HG03045 (cell line): ENCODE measurements at regions not wholly inside any gene's neighbourhood (a gene's known extent, or its start where the extent isn't known, plus 50 kb on each side); places are given as distances from the start of the nearest gene placed in this dataset.
"Not testable (repeated sequence)": the region's sequence is repeated elsewhere in the genome, so short reads cannot be mapped to it uniquely, and the experiment has no call there.

ENCODE experiments used
- ATAC-seq: cut with Tn5 transposase; IDR thresholded peaks from one replicate; pipeline ENCODE4 v1.9.1; 2021; ENCODE audit warnings: mild to moderate bottlenecking, moderate library complexity; ENCODE audit not compliant: unreplicated experiment

DNA sequence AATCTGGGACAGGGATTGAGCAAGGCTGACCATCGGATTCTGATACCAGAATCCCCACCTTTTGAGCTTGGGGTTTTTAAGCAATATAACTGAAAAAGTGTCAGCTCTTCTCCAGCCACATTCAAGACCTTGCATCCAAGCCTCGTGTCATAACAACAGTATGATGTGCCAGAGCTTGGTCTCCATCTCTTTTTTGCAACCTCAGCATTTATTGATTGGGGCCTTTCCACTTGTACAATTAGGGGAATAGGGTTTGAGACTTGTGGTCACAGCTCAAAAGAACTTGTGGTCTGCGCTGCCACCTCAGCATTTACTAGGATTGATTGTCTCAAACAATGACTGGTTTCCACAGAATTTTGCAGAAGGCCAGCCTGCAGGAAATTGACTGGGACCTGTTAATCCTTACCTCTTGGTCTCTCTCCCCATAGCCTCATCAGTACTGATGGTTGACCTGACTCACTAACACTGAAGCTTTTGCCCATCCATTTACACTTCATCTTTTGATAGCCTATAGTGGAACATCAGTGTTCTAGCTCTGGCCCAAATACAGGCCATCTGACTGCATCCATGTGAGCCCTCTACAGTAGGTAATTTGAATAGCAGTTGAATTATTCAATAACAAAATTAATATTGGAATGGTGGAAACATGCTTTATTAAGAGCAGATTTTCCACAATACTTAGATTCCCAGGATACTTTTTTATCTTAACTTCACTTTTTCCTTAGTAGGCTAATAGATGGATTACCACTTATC is 381.6 kb upstream of the PRR16 start:
- ATAC-seq, result no peak

DNA sequence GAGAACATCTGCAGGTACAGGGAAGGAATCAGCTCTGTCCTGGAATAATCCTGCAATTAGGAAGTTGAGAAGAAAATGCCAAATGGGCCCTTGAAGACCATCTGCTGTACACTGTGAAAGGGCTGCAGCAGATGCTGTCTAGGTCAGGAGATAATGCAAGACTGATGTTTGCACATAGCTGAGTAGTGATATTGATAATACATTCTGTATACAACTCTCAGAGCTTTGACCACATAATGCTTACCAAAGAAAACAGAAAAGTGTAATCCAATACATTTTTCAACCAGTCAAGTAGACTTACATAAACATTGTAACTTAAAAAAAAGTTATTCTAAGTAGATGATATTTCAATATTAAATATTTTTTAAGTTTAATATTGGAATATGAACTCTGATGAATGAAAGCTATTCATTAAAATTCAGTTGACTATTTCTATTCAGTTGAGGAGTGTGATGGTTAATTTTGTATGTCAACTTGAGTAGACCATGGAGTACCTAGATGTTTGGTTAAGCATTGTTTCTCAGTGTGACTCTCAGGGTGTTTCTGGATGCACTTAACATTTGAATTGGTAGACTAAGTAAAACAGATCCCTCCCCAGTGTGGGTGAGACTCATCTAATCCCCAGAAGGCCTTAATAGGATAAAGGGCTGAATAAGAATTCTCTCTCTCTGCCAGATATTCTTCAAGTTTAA is 380.1 kb upstream of the PRR16 start:
- ATAC-seq, result no peak

DNA sequence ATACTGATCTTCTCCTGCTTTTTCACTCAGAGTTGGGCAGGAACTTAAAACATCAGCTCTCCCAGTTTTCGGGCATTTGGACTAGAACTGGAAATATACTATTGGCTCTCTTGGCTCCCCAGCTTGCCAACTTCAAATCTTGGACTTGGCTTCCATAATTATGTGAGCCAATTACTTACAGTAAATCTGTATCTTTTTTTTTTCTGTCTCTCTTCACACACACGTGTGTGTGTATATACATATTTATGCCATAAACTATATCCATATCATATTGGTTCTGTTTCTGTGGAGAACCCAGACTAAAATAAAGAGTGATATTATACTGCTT is 379.6 kb upstream of the PRR16 start:
- no peak for ATAC-seq

DNA sequence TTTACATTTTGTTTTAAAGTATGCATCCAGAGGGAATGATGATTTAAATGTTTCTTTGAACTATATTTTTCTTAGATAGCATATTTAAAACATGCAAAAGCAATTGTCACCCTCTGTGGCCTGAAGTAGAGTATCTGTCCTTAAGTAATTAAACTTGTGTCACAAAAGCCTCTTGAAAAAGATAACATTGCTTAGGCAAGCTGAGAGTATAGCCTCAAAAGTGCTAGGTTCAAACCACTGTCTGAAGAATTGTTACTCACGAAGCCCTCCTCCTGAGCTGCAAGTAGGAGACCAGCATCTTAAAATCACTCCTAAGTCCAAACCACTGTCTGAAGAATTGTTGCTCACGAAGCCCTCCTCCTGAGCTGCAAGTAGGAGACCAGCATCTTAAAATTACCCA is 378.0 kb upstream of the PRR16 start:
- no peak for ATAC-seq

DNA sequence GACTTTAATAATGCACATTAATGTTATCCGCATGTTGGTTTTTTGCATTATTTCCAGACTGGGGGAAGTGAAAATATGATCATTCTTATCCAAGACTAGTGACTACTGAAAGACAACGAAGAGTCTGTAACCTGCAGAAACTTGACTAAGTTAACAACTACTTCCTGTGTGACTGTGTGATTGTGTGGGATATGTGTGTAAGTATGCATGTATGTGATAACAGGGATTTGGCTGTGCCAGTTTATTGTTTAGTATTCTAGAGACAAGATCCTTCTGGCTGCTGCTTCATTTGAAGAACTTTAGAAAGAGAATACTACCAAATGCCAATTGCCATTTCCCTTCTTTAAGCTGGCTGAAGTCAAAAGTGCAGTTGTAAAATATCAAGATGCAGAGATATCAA is 375.7 kb upstream of the PRR16 start:
- ATAC-seq, result no peak

DNA sequence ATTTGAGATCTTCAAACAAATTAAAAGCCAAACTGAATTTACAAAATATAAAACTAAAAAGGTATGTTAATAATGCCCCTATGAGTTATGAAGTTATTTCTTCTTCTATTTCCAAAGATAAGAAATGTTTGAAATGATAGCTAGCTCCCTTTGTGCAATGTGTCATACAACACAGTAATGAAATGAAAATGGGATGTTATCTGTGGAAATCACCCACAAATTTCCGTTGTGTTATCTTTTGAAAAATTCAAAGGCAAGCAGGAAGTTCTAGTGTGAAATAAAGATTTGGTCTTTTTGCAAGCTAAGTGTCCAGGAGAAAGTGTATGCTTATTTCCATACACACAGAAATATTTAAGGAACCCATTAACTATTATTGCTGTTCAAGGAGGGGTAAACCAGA is 375.3 kb upstream of the PRR16 start:
- no peak for ATAC-seq

DNA sequence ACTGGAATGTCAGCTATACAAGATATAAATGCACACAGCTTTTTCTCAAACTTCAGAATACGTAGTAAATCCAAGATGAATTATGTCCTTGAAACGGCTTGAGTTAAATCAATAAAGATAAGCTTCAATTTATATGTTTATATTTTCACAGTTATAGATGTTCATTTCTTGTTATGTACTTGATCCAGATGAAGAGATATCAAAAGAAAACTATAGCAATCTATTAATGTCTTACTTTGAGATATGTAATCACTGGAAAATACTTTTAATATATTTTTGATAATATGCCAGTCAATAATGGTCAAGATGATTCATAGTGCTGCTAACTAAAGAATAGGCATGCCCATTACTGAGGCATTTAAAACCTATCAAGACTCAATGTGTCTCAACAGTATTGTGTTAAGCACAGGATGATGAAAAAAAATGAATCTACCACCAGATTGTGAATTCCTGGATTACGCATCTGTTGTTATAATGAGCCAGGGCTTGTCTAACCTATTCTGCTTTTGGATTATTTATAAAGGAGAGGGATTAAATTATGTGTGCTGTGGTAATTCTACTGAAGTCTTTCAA is 372.6 kb upstream of the PRR16 start:
- no peak for ATAC-seq

DNA sequence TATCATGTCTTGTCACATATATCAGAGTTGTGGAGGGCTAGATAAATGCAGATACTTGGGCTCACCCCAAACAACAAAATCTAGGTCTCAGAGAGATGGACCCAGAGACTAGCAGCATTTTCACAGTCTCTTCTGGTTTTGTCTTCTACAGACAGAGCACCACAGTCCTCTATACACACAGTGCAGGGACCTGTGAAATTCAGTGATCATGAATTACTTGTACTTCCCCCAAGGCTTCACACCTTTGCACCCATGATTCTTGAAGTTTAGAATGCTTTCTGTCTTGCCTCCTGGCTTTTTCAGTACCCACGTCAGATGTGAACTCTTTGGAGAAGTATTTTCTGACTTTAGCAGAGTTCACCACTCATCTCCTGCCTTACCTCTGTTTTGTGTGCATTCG is 371.5 kb upstream of the PRR16 start:
- no peak for ATAC-seq

DNA sequence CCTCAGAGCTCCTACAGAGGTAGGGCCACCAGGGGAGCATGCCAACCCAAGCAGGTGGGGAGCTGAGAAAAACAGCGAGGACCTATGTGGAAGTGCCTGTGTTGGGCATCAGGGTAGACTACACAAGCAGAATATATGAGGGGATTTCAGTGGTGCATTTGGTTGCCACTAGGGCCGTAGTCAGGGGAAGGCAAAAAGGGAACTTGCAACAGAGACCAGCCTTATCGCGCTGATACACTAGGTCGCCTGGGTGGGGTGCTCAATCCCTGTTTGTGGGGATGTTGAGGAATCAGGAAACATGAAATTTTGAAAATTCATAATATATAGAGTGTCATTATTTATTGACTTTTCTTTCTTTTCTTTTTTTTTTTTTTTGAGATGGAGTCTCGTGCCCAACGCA is 370.9 kb upstream of the PRR16 start:
- no peak for ATAC-seq

DNA sequence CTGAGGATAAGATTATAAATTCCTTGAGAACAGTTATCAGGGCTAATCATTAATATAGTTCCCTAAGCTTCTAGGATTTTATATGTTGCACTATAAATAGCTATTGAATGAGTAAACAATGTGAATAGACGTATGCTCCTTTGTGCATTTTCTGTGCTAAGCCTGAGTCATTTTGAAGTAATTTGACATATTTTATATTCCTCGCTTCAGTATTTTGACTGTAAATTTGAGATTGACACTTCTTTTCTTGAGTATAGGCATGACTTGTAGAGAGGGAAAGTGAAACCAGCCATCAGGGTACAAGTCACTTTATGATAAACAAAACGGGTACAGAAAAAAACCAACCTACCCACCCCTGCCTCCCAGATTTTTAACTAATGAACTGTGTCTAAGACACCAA is 367.7 kb upstream of the PRR16 start:
- ATAC-seq, result peak; percentile 65

DNA sequence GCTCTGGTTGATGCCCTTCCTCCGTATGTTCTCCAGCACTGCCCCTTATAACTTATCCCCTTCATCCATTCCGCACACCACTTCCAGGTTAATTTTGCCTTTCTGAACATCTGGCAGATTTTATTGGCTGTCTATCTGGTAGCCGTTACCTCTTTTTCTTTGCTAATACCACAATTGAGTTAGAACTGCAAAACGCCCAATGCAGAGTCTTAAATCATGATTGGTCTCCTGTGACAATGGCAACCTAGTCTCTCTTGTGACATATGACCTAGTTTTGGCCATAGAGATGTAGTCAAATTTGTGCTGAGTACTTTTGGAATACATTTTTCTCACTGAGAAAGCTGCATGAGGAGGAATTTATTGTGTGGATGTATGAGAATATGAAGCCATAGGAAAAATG is 365.7 kb upstream of the PRR16 start:
- ATAC-seq, result no peak

DNA sequence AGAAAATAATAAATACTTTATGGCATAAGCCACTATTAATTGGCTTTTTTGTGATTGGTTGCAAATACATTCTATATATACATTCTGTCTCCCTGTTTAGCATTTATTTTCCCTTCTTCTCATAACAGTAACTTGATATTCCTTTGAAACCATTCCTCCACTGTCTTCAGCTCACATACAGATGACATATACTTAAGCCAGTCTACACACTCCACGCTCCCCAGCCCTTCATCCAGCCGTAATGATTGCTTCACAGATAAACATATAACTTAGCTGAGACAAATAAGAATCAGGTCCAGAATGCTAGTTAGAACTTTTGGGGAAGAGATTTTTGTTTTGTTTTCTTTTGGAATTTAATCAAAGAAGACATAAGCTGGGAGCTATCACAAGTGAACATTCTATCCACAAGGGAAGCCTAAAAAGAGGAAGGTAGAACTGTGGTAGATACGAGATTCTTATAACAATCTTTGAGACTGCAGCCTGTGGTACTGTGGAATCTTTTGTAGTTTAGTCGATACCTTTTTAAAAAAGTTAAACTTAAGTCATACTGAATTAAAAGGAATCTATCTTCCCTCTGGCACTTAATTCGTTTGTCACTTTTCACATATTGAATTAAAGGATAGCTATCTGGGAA is 365.1 kb upstream of the PRR16 start:
- no peak for ATAC-seq

DNA sequence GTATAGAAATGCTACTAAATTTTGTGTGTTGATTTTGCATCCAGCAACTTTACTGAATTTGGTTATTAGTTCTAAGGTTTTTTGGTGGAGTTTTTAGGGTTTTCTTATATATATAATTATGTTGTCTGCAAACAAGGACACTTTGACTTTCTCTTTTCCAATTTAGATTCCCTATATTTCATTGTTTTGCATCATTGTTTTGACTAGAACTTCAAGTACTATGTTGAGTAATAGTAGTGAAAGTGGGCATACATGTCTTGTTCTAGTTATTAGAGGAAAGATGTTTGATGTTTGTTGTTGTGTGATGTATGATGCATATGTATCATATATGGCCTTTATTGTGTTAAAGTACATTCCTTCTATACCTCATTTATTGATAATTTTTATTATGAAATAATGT is 362.3 kb upstream of the PRR16 start:
- no peak for ATAC-seq

DNA sequence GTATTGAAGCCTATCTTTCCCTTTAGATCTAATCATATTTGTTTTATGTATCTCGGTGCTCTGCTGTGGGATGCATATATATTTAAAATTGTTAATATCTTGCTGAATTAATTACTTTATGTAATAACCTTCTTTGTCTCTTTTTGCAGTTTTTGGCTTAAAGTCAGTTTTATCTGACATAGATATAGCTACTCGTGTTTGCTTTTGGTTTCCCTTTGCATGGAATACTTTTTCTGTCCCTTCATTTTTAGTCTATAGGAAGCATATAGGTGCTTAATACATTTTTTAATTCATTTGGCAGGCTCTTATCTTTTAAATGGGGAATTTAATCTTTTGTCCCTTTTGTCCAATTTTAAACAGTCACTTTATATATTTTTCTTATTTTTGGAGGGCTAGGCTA is 360.6 kb upstream of the PRR16 start:
- ATAC-seq, result no peak

DNA sequence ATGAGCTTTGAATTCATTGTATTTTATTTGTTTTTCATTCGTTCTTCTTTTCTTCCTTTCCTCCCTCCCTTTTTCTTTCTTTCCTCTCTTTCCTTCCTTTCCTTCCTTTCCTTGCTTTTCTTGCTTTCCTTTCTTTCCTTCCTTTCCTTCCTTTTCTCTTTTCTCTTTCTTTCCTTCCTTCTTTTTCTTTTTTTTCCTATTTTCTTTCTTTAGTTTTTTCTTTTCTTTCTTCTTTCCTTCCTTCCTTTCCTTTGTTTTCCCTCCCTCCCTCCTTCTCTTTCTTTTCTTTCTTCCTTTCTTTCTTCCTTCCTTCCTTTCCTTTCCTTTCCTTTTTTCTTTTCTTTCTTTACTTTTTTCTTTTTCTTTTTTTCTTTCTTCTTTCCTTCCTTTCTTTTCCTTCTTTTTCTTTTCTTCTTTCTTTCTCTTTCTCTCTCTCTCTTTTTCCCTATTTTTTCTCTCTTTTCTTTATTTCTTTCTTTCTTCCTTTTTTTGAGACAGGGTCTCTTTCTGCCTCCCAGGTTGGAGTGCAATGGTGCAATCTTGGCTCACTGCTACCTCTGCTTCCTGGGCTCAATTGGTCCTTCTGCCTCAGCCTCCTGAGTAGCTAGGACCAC is 357.1 kb upstream of the PRR16 start:
- no peak for ATAC-seq

DNA sequence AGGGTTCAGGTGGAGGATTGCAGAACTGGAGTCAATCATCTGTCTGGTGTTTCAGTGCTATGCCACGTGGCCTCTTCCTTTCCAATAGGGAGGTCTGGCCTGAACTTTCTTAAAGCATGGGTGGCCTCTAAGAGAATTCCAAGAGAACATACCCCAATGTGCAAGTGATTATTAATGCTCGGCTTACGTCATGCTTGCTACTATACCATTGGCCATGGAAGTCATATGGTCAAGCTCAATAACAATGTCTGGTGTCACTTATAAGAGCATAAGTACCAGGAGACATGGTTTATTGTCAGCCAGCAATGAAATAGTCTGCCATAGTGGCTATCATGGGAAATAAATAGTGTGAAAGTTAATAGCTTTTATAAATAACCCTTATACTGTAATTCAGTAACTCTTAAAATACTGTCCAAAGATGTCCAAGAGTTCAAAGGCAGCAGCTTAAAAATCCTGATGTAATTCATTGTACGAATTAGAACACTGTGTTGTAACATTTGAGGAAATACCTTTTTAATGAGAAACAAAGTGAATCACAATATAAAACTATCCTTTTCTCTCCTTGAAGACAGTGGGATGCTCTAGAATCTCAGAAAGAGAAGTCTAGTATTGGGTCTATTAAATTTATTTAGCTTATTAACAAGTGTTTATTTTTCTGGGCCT is 355.4 kb upstream of the PRR16 start:
- ATAC-seq, result no peak

DNA sequence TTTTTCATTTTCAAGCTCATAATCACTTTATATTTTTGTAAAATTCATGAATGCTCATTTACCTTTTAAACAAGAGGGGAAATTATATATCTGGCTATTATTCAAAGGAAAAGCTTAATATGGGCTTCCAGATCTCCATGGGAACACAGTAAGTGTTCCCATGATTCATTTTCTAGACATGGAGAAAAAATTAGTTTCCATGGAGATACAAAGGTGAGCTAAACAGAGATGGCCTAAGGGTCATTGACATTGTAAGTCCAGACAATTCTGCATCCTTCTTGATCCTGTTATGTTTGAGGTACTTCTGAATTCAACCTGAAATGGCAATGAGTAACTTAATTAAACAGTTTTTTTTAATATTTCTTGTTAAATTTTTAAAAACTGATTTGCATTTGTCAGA is 341.4 kb upstream of the PRR16 start:
- no peak for ATAC-seq

DNA sequence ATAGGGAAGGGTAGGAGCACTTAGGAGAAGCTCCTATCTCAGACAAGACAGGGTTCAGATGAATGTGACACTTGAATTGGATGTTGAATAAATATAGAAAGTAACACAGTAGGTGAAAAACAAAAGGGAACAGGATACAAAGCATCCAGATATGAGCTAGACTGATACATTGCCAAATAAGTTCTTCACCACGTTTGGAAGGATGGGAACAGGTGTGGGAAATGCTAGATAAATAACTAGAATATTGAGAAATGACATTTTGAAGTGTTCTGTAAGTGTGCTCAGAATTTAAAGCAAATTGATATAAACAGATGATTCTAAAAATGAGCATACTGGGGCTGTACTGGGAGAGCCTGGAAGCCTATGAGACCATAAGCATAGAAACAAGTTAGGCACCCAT is 340.1 kb upstream of the PRR16 start:
- no peak for ATAC-seq

DNA sequence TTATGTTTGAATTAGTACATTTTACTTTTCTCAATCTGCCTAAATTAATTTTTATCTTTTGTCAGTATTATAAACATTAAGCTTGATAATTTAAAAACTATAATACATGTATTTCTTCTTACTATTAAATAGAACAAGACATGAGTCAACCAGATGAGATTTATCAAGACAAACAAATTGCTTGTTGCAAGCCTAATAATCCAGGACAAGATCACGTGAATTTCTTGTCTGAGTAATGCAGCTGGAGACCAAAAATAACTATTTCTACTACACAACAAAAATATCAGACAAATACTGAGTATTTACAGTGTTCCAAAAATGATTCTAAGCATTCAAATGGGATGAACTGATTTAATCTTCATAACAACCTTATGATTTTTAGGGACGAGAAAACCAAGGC is 339.1 kb upstream of the PRR16 start:
- no peak for ATAC-seq

DNA sequence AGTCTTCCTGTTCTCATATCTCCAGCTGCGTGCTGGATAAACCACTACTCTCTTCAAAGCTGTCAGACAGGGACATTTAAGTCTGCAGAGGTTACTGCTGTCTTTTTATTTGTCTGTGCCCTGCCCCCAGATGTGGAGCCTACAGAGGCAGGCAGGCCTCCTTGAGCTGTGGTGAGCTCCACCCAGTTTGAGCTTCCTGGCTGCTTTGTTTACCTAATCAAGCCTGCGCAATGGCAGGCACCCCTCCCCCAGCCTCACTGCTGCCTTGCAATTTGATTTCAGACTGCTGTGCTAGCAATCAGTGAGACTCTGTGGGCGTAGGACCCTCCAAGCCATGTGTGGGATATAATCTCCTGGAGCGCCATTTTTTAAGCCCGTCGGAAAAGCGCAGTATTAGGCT is 331.8 kb upstream of the PRR16 start:
- not testable (repeated sequence) for ATAC-seq

DNA sequence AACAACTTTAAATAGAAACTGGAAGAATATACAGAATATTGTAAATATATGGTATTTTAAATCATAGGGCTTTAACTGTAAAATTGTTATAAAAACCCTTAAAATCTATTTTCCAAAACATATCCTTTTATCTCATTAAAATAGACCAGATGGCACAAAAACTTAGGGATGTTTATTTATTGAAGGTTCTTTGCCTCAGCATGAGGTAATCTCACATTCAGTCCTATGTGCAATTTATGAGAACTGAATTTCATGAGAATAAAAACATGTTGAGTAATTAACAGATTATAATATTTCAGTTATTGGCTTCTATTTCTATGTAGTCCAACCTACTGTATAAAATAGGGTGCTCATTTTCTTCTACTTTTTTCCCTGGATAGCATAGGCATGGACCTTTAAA is 329.2 kb upstream of the PRR16 start:
- no peak for ATAC-seq
